DND-41 (cell line): ENCODE measurements at regions not wholly inside any gene's neighbourhood (a gene's known extent, or its start where the extent isn't known, plus 50 kb on each side); places are given as distances from the start of the nearest gene placed in this dataset.

ENCODE experiments used
- ATAC-seq: fragments of 200-7000 bp; cut with Tn5 transposase; 3 replicates; pipeline ENCODE4 v1.9.1; 2021; ENCODE audit warnings: low read depth; ENCODE audit not compliant: insufficient read depth
- DNase-seq: peaks from one replicate; pipeline ENCODE4 v3.0.0-alpha.2; 2020
- H2AFZ ChIP-seq: 2 replicates; pipeline ENCODE4 v1.6.0; 2012; ENCODE audit warnings: low read depth, low read length
- H3K27ac ChIP-seq: 2 replicates; pipeline ENCODE4 v1.5.1; 2012; ENCODE audit warnings: low read length, inconsistent platforms
- H3K27me3 ChIP-seq: fragments of 200-600 bp; sonication (generic); 2 replicates; pipeline ENCODE4 v1.6.0; 2012; ENCODE audit warnings: low read length, mild to moderate bottlenecking, inconsistent platforms; ENCODE audit not compliant: insufficient read depth, poor library complexity
- H3K36me3 ChIP-seq: 2 replicates; pipeline ENCODE4 v1.5.1; 2012; ENCODE audit warnings: low read length, inconsistent platforms; ENCODE audit not compliant: insufficient read depth
- H3K4me1 ChIP-seq: 2 replicates; pipeline ENCODE4 v1.5.1; 2012; ENCODE audit warnings: mild to moderate bottlenecking, low read length; ENCODE audit not compliant: insufficient read depth
- H3K4me2 ChIP-seq: 2 replicates; pipeline ENCODE4 v1.6.0; 2012; ENCODE audit warnings: mild to moderate bottlenecking, moderate library complexity, low read length, inconsistent platforms; ENCODE audit not compliant: insufficient read depth
- H3K4me3 ChIP-seq, 2 experiments: fragments of 200-600 bp in 1 of 2; shearing (Covaris generic) in 1 of 2; 2 replicates each; pipeline ENCODE4 v1.5.1; 2012 to 2016; ENCODE audit warnings: inconsistent platforms in 2 of 2, low read length in 2 of 2, mild to moderate bottlenecking in 2 of 2, low read depth in 1 of 2, moderate library complexity in 1 of 2
- H3K79me2 ChIP-seq: 2 replicates; pipeline ENCODE4 v1.6.0; 2012; ENCODE audit warnings: low read length, inconsistent platforms; ENCODE audit not compliant: insufficient read depth
- H3K9ac ChIP-seq: 2 replicates; pipeline ENCODE4 v1.6.0; 2012; ENCODE audit warnings: low read depth, mild to moderate bottlenecking, inconsistent platforms, low read length, moderate library complexity
- H3K9me3 ChIP-seq: 2 replicates; pipeline ENCODE4 v1.5.1; 2012; ENCODE audit warnings: low read length, moderate library complexity, mild to moderate bottlenecking, inconsistent platforms; ENCODE audit not compliant: insufficient read depth, severe bottlenecking
- H4K20me1 ChIP-seq: 2 replicates; pipeline ENCODE4 v1.6.0; 2012; ENCODE audit warnings: low read length; ENCODE audit not compliant: insufficient read depth
- CTCF ChIP-seq: IDR thresholded peaks from 2 replicates; pipeline ENCODE4 v1.5.1; 2012; ENCODE audit warnings: borderline replicate concordance, low read length, moderate library complexity, mild to moderate bottlenecking; ENCODE audit not compliant: poor library complexity, severe bottlenecking; ENCODE audit errors: extremely low read depth
- EZH2 ChIP-seq: IDR thresholded peaks from 3 replicates; pipeline ENCODE4 v1.6.1; 2012; ENCODE audit warnings: borderline replicate concordance, low read depth, mild to moderate bottlenecking, moderate library complexity, low read length, inconsistent platforms; ENCODE audit not compliant: severe bottlenecking

GRCh38 chrX:853304-853703 lies 222.7 kb downstream of the SHOX start:
- Histone ChIP-seq H3K79me2 (no peaks in the 10 kb centered on the region), H3K27me3 (peaks cover 4% of the 10 kb centered on the region), H3K9me3 (no peaks in the 10 kb centered on the region), H3K4me1 (no peaks in the 10 kb centered on the region), H3K4me2 (no peak overlapping the region), H3K4me3 (no peak overlapping the region), H4K20me1 (no peaks in the 10 kb centered on the region), H3K27ac (no peak overlapping the region), H3K36me3 (no peaks in the 10 kb centered on the region), H3K9ac (no peak overlapping the region), H2AFZ (no peak overlapping the region)
- TF ChIP-seq EZH2 (no peak), CTCF (no peak)
- DNase-seq (no peak), ATAC-seq (no peak)

GRCh38 chrX:850471-850916 lies 219.9 kb downstream of the SHOX start:
- no peaks in the 10 kb centered on the region for H4K20me1 ChIP-seq
- H3K79me2 ChIP-seq, result no peaks in the 10 kb centered on the region
- H3K36me3 ChIP-seq, result no peaks in the 10 kb centered on the region
- H2AFZ ChIP-seq, result no peak overlapping the region
- H3K4me2 ChIP-seq, result no peak overlapping the region
- DNase-seq (no peak), ATAC-seq (no peak; the same call in 2 of the 3 replicates)
- no peaks in the 10 kb centered on the region for H3K4me1 ChIP-seq
- no peak overlapping the region for H3K9ac ChIP-seq
- H3K27me3 ChIP-seq, result peaks cover 4% of the 10 kb centered on the region
- H3K4me3 ChIP-seq, result no peak overlapping the region
- H3K9me3 ChIP-seq, result no peaks in the 10 kb centered on the region
- TF ChIP-seq CTCF (no peak), EZH2 (no peak)
- H3K27ac ChIP-seq, result no peak overlapping the region

GRCh38 chrX:848386-848785 lies 217.8 kb downstream of the SHOX start:
- H3K4me1 ChIP-seq, result no peaks in the 10 kb centered on the region
- no peaks in the 10 kb centered on the region for H3K9me3 ChIP-seq
- H3K4me2 ChIP-seq, result no peak overlapping the region
- ATAC-seq (no peak), DNase-seq (no peak)
- peaks cover 4% of the 10 kb centered on the region for H3K27me3 ChIP-seq
- no peaks in the 10 kb centered on the region for H4K20me1 ChIP-seq
- no peaks in the 10 kb centered on the region for H3K79me2 ChIP-seq
- no peak overlapping the region for H3K9ac ChIP-seq
- H3K27ac ChIP-seq, result no peak overlapping the region
- no peak overlapping the region for H3K4me3 ChIP-seq
- H2AFZ ChIP-seq, result no peak overlapping the region
- no peak for TF ChIP-seq EZH2
- no peaks in the 10 kb centered on the region for H3K36me3 ChIP-seq

- no peak for ATAC-seq
- H2AFZ ChIP-seq, result no peak overlapping the region
- DNase-seq, result no peak
- no peak overlapping the region for H3K4me3 ChIP-seq
- no peaks in the 10 kb centered on the region for H4K20me1 ChIP-seq
- TF ChIP-seq EZH2 (no peak), CTCF (no peak)
- H3K27ac ChIP-seq, result no peak overlapping the region
- no peaks in the 10 kb centered on the region for H3K36me3 ChIP-seq
- no peaks in the 10 kb centered on the region for H3K27me3 ChIP-seq
- no peaks in the 10 kb centered on the region for H3K79me2 ChIP-seq
- H3K4me1 ChIP-seq, result no peaks in the 10 kb centered on the region
- H3K4me2 ChIP-seq, result no peak overlapping the region
- H3K9ac ChIP-seq, result no peak overlapping the region
- no peaks in the 10 kb centered on the region for H3K9me3 ChIP-seq
Observed at GRCh38 chrX:843306-843705, 212.7 kb downstream of the SHOX start.
